H1 (cell line): ENCODE measurements at regions not wholly inside any gene's neighbourhood (a gene's known extent, or its start where the extent isn't known, plus 50 kb on each side); places are given as distances from the start of the nearest gene placed in this dataset.

Experiments used
- CTCF ChIA-PET: fragments of 300-600 bp; sonication (Branson Sonifier 250); formaldehyde crosslinking; loops from one replicate; lab custom pipeline; 2021; ENCODE audit not compliant: partially characterized antibody; lab: Charles Lee
- POLR2A ChIA-PET: fragments of 300-600 bp; sonication (Branson Sonifier 250); formaldehyde crosslinking; loops from one replicate; lab custom pipeline; 2021; ENCODE audit warnings: inconsistent platforms; ENCODE audit not compliant: partially characterized antibody; lab: Charles Lee
- DNase-seq, 2 experiments: peaks; one replicate each; pipeline versions ENCODE4 v3.0.0 to v3.0.0-alpha.2; 2010 to 2022; ENCODE audit warnings: low spot score in 2 of 2, low read depth in 1 of 2, mixed read lengths in 1 of 2
- FAIRE-seq: peaks from 2 replicates; lab custom pipeline; 2011; peaks lifted over from hg19 to GRCh38; lab: Jason Lieb, UNC
- H2AFZ ChIP-seq: 2 replicates; pipeline ENCODE4 v1.8.1; 2012; ENCODE audit warnings: low read length, inconsistent platforms
- H2AK5ac ChIP-seq: 2 replicates; pipeline ENCODE4 v1.6.1; 2013; ENCODE audit warnings: low read depth, low read length
- H2BK120ac ChIP-seq: replicated peaks from 2 replicates; pipeline ENCODE3; 2013; ENCODE audit warnings: low read depth, low read length, inconsistent platforms
- H2BK12ac ChIP-seq: 2 replicates; pipeline ENCODE4 v1.6.1; 2013; ENCODE audit warnings: low read depth, low read length
- H2BK15ac ChIP-seq: 2 replicates; pipeline ENCODE4 v1.6.1; 2013; ENCODE audit warnings: low read length
- H2BK20ac ChIP-seq: 2 replicates; pipeline ENCODE4 v1.6.1; 2013; ENCODE audit warnings: low read length
- H2BK5ac ChIP-seq: 2 replicates; pipeline ENCODE4 v1.6.1; 2013; ENCODE audit warnings: low read depth, low read length
- H3K14ac ChIP-seq: 2 replicates; pipeline ENCODE4 v1.6.1; 2013; ENCODE audit warnings: inconsistent platforms; ENCODE audit not compliant: insufficient read length
- H3K18ac ChIP-seq: 2 replicates; pipeline ENCODE4 v1.6.1; 2013; ENCODE audit warnings: low read length; ENCODE audit errors: extremely low read depth
- H3K23ac ChIP-seq: 2 replicates; pipeline ENCODE4 v1.6.1; 2013; ENCODE audit warnings: inconsistent platforms; ENCODE audit not compliant: insufficient read length
- H3K23me2 ChIP-seq: 2 replicates; pipeline ENCODE4 v1.6.1; 2013; ENCODE audit warnings: low read depth, low read length
- H3K27ac ChIP-seq: 2 replicates; pipeline ENCODE4 v1.6.1; 2011; ENCODE audit warnings: low read depth, low read length, inconsistent platforms
- H3K27me3 ChIP-seq, 4 experiments: replicated peaks in 1 of 4; 1 replicate in 1 of 4; 2 replicates in 3 of 4; pipeline versions ENCODE4 v1.6.1 to v1.8.1; 2011 to 2013; ENCODE audit warnings: low read length in 3 of 4, mild to moderate bottlenecking in 3 of 4, inconsistent platforms in 2 of 4, mixed read lengths in 2 of 4, moderate library complexity in 1 of 4; ENCODE audit not compliant: control insufficient read depth in 3 of 4, insufficient read depth in 3 of 4; ENCODE audit errors: extremely low read depth in 1 of 4
- H3K36me3 ChIP-seq, 4 experiments: 2 replicates each; pipeline versions ENCODE4 v1.6.1 to v1.8.1; 2011 to 2013; ENCODE audit warnings: mild to moderate bottlenecking in 4 of 4, low read length in 3 of 4, moderate library complexity in 2 of 4, control low read depth in 1 of 4, inconsistent platforms in 1 of 4; ENCODE audit not compliant: insufficient read depth in 4 of 4, control insufficient read depth in 2 of 4
- H3K4ac ChIP-seq: replicated peaks from 2 replicates; pipeline ENCODE3; 2013; ENCODE audit warnings: low read length, low read depth, mixed read lengths, inconsistent platforms; ENCODE audit not compliant: insufficient read length
- H3K4me1 ChIP-seq, 4 experiments: replicated peaks in 1 of 4; 1 replicate in 1 of 4; 2 replicates in 3 of 4; pipeline versions ENCODE4 v1.6.1 to v1.8.1; 2011 to 2013; ENCODE audit warnings: low read length in 3 of 4, inconsistent platforms in 2 of 4, mixed read lengths in 1 of 4; ENCODE audit not compliant: insufficient read depth in 4 of 4, control insufficient read depth in 3 of 4
- H3K4me2 ChIP-seq, 2 experiments: 2 replicates each; pipeline versions ENCODE4 v1.6.1 to v1.8.1; 2011 to 2013; ENCODE audit warnings: low read depth in 2 of 2, low read length in 2 of 2, control low read depth in 1 of 2, inconsistent platforms in 1 of 2, mild to moderate bottlenecking in 1 of 2; ENCODE audit not compliant: insufficient read depth in 1 of 2
- H3K4me3 ChIP-seq, 4 experiments: fragments of 200-600, 300-600 bp in 1 of 4; sonication (generic), shearing (Covaris generic), sonication (Bioruptor Twin) in 1 of 4; 2 replicates each; pipeline versions ENCODE4 v1.5.1 to v1.8.1; 2011 to 2016; ENCODE audit warnings: low read length in 4 of 4, low read depth in 3 of 4, control low read depth in 2 of 4, inconsistent platforms in 2 of 4, mild to moderate bottlenecking in 2 of 4, mixed read lengths in 1 of 4, moderate library complexity in 1 of 4; ENCODE audit not compliant: insufficient read depth in 2 of 4; ENCODE audit errors: extremely low read depth in 1 of 4
- H3K56ac ChIP-seq: replicated peaks from 2 replicates; pipeline ENCODE3; 2013; ENCODE audit warnings: low read depth, mild to moderate bottlenecking, mixed read lengths, low read length, inconsistent platforms; ENCODE audit not compliant: insufficient read length
- H3K79me1 ChIP-seq: 2 replicates; pipeline ENCODE4 v1.6.1; 2013; ENCODE audit warnings: low read depth, low read length, control low read depth
- H3K79me2 ChIP-seq, 2 experiments: 2 replicates each; pipeline versions ENCODE4 v1.6.1 to v1.8.1; 2012 to 2013; ENCODE audit warnings: low read length in 2 of 2, mild to moderate bottlenecking in 2 of 2, inconsistent platforms in 1 of 2; ENCODE audit not compliant: insufficient read depth in 2 of 2, control insufficient read depth in 1 of 2
- H3K9ac ChIP-seq, 4 experiments: replicated peaks in 1 of 4; 1 replicate in 1 of 4; 2 replicates in 3 of 4; pipeline versions ENCODE4 v1.6.1 to v1.8.1; 2011 to 2013; ENCODE audit warnings: low read depth in 3 of 4, low read length in 3 of 4, control low read depth in 2 of 4, mild to moderate bottlenecking in 2 of 4, moderate library complexity in 2 of 4, inconsistent platforms in 1 of 4; ENCODE audit errors: extremely low read depth in 1 of 4
- H3K9me3 ChIP-seq, 2 experiments: 2 replicates each; pipeline versions ENCODE4 v1.6.1 to v1.8.1; 2012 to 2013; ENCODE audit warnings: mild to moderate bottlenecking in 2 of 2, moderate library complexity in 2 of 2, control low read depth in 1 of 2, inconsistent platforms in 1 of 2, low read depth in 1 of 2, low read length in 1 of 2, mixed read lengths in 1 of 2; ENCODE audit not compliant: insufficient read depth in 2 of 2
- H4K20me1 ChIP-seq, 2 experiments: replicated peaks in 1 of 2; 2 replicates each; pipeline versions ENCODE3 to v1.8.1; 2011 to 2013; ENCODE audit warnings: inconsistent platforms in 2 of 2, low read length in 2 of 2, mild to moderate bottlenecking in 1 of 2; ENCODE audit not compliant: insufficient read depth in 2 of 2, control insufficient read depth in 1 of 2
- H4K5ac ChIP-seq: 2 replicates; pipeline ENCODE4 v1.6.1; 2013; ENCODE audit warnings: low read length, low read depth, mixed read lengths, inconsistent platforms; ENCODE audit not compliant: insufficient read length
- H4K8ac ChIP-seq: 2 replicates; pipeline ENCODE4 v1.8.0; 2013; ENCODE audit warnings: mild to moderate bottlenecking, moderate library complexity, low read length, inconsistent platforms; ENCODE audit not compliant: insufficient read depth; ENCODE audit errors: extremely low read depth
- H4K91ac ChIP-seq: replicated peaks from 2 replicates; pipeline ENCODE3; 2013; ENCODE audit warnings: low read length, mixed read lengths, inconsistent platforms; ENCODE audit not compliant: insufficient read length
- SP1 ChIP-seq: IDR thresholded peaks from 2 replicates; pipeline ENCODE4 v1.6.1; 2011; ENCODE audit warnings: low read depth, low read length
- WGBS, 2 experiments: shearing (Covaris generic) in 1 of 2; methylation state at CpG; one replicate each; pipeline versions ENCODE4 v1.1.6 to v1.1.7; 2013 to 2015; ENCODE audit warnings: low lambda C conversion rate in 2 of 2, mixed read lengths in 2 of 2, inconsistent platforms in 1 of 2, low coverage in 1 of 2, missing lambda C conversion rate in 1 of 2; ENCODE audit not compliant: insufficient replicate concordance in 2 of 2, insufficient coverage in 1 of 2, insufficient read length in 1 of 2; ENCODE audit errors: extremely low coverage in 1 of 2, missing lambda C conversion rate in 1 of 2; 5-methylcytosine and 5-hydroxymethylcytosine counted together

- Histone ChIP-seq H3K4me2 (no peak overlapping the region), H3K36me3 (no peaks in the 10 kb centered on the region), H3K23ac (no peak overlapping the region), H2BK120ac (no peak overlapping the region), H4K5ac (no peak overlapping the region), H3K4me1 (no peaks in the 10 kb centered on the region), H3K27me3 (no peaks in the 10 kb centered on the region), H2BK5ac (no peak overlapping the region), H3K4me3 (no peak overlapping the region), H3K9ac (no peak overlapping the region), H3K14ac (no peak overlapping the region), H3K79me2 (no peaks in the 10 kb centered on the region), H4K8ac (no peak overlapping the region), H2BK15ac (no peak overlapping the region), H3K18ac (no peak overlapping the region), H2AK5ac (no peak overlapping the region), H2BK20ac (no peak overlapping the region), H3K56ac (no peak overlapping the region), H4K91ac (no peak overlapping the region), H3K9me3 (no peaks in the 10 kb centered on the region), H3K23me2 (no peaks in the 10 kb centered on the region), H2BK12ac (no peak overlapping the region), H3K79me1 (no peaks in the 10 kb centered on the region), H3K27ac (no peak overlapping the region), H3K4ac (no peak overlapping the region), H4K20me1 (no peaks in the 10 kb centered on the region), H2AFZ (no peak overlapping the region)
- DNase-seq (no peak), FAIRE-seq (no peak)
- ChIA-PET CTCF (no interaction called here), POLR2A (no interaction called here)
- 100% methylated on average over 1 of the region's 1 CpG; no CpG with 5 or more reads in 1 of the 2 experiments for WGBS, 2 experiments
- TF ChIP-seq SP1: no peak
Measured at GRCh38 chr1:194658090-194658439, 1471.7 kb upstream of the B3GALT2 start.
